ENCODE measurements at regions not wholly inside any gene's neighbourhood (a gene's known extent, or its start where the extent isn't known, plus 50 kb on each side); places are given as distances from the start of the nearest gene placed in this dataset.

- H4K5ac ChIP-seq (ENCODE audit: insufficient read length, low read depth, low read length) = no peak overlapping the region
- no peaks in the 10 kb centered on the region for H3K4me1 ChIP-seq (replicated peaks in 1 of 4; ENCODE audit: control insufficient read depth in 3 of 4, insufficient read depth in 4 of 4, low read length in 3 of 4)
- no peak overlapping the region for H3K14ac ChIP-seq (ENCODE audit: insufficient read length)
- no peak overlapping the region for H3K23ac ChIP-seq (ENCODE audit: insufficient read length)
- no peak overlapping the region for H3K9ac ChIP-seq (replicated peaks in 1 of 4; ENCODE audit: extremely low read depth in 1 of 4, low read depth in 3 of 4, low read length in 3 of 4)
- H3K27ac ChIP-seq (ENCODE audit: low read depth, low read length) = no peak overlapping the region
- no peak overlapping the region for H2AK5ac ChIP-seq (ENCODE audit: low read depth, low read length)
- no peak overlapping the region for H2BK15ac ChIP-seq (ENCODE audit: low read length)
- no peak overlapping the region for H2BK12ac ChIP-seq (ENCODE audit: low read depth, low read length)
- no peak overlapping the region for H3K4me3 ChIP-seq (ENCODE audit: extremely low read depth in 1 of 4, insufficient read depth in 2 of 4, low read depth in 3 of 4, low read length in 4 of 4)
- H2BK20ac ChIP-seq (ENCODE audit: low read length) = no peak overlapping the region
- no peak overlapping the region for H4K8ac ChIP-seq (ENCODE audit: extremely low read depth, insufficient read depth, low read length)
- H3K23me2 ChIP-seq (ENCODE audit: low read depth, low read length) = no peaks in the 10 kb centered on the region
- no peaks in the 10 kb centered on the region for H3K79me1 ChIP-seq (ENCODE audit: low read depth, low read length)
- H2BK5ac ChIP-seq (ENCODE audit: low read depth, low read length) = no peak overlapping the region
- H4K91ac ChIP-seq (replicated peaks; ENCODE audit: insufficient read length, low read length) = no peak overlapping the region
- no peak overlapping the region for H3K4me2 ChIP-seq (ENCODE audit: insufficient read depth in 1 of 2, low read depth in 2 of 2, low read length in 2 of 2)
- H4K20me1 ChIP-seq (replicated peaks in 1 of 2; ENCODE audit: control insufficient read depth in 1 of 2, insufficient read depth in 2 of 2, low read length in 2 of 2) = no peaks in the 10 kb centered on the region
- CTCF ChIA-PET (ENCODE audit: partially characterized antibody) = interaction anchor here (0.9 to 9.9 kb wide), 17 partner anchors 9 to 131 kb away, joined by 3 to 141 read pairs (median 5); no protein-coding TSS in a partner anchor
- H3K18ac ChIP-seq (ENCODE audit: extremely low read depth, low read length) = no peak overlapping the region
- WGBS, 2 experiments (ENCODE audit: extremely low coverage in 1 of 2, insufficient coverage in 1 of 2, insufficient read length in 1 of 2, insufficient replicate concordance in 2 of 2, low coverage in 1 of 2, low lambda C conversion rate in 2 of 2, missing lambda C conversion rate in 1 of 2) = 61% methylated on average over 2 of the region's 2 CpGs; no CpG with 5 or more reads in 1 of the 2 experiments
- no peaks in the 10 kb centered on the region for H3K27me3 ChIP-seq (replicated peaks in 1 of 4; ENCODE audit: control insufficient read depth in 3 of 4, extremely low read depth in 1 of 4, insufficient read depth in 3 of 4, low read length in 3 of 4)
- POLR2A ChIA-PET (ENCODE audit: partially characterized antibody) = interaction anchor here (0.5 kb wide), 1 partner anchor 239 kb away, joined by 5 read pairs; no protein-coding TSS in a partner anchor
- no peak overlapping the region for H2BK120ac ChIP-seq (replicated peaks; ENCODE audit: low read depth, low read length)
- no peaks in the 10 kb centered on the region for H3K79me2 ChIP-seq (ENCODE audit: control insufficient read depth in 1 of 2, insufficient read depth in 2 of 2, low read length in 2 of 2)
- no peak overlapping the region for H3K4ac ChIP-seq (replicated peaks; ENCODE audit: insufficient read length, low read depth, low read length)
- H3K56ac ChIP-seq (replicated peaks; ENCODE audit: insufficient read length, low read depth, low read length) = no peak overlapping the region
- no peaks in the 10 kb centered on the region for H3K36me3 ChIP-seq (ENCODE audit: control insufficient read depth in 2 of 4, insufficient read depth in 4 of 4, low read length in 3 of 4)
- FAIRE-seq (no peak), DNase-seq (ENCODE audit: low read depth in 1 of 2, low spot score in 2 of 2) (no peak)
- H3K9me3 ChIP-seq (ENCODE audit: insufficient read depth in 2 of 2, low read depth in 1 of 2, low read length in 1 of 2) = no peaks in the 10 kb centered on the region
- no peak overlapping the region for H2AFZ ChIP-seq (ENCODE audit: low read length)
- TF ChIP-seq CBX5 (IDR thresholded peaks at IDR 0.05; ENCODE audit: low read depth, low read length) = no peak
- TF ChIP-seq EP300 (IDR thresholded peaks at IDR 0.05; ENCODE audit: borderline replicate concordance in 1 of 2, low read depth in 2 of 2, low read length in 2 of 2) = no peak
- no peak for TF ChIP-seq TEAD4 (IDR thresholded peaks at IDR 0.05; ENCODE audit: low read depth, low read length)
- TF ChIP-seq BCL11A (IDR thresholded peaks at IDR 0.05; ENCODE audit: low read depth in 2 of 2, low read length in 2 of 2) = no peak
- TF ChIP-seq GABPA (IDR thresholded peaks at IDR 0.05; ENCODE audit: borderline replicate concordance, insufficient read depth, low read length) = no peak
- no peak for TF ChIP-seq CTBP2 (IDR thresholded peaks at IDR 0.05; ENCODE audit: borderline replicate concordance, insufficient read depth, insufficient read length, low read length)
- no peak for TF ChIP-seq MAFK (IDR thresholded peaks at IDR 0.05; ENCODE audit: low read depth, low read length)
- TF ChIP-seq JUN (IDR thresholded peaks at IDR 0.05; ENCODE audit: low read depth, low read length) = no peak
- TF ChIP-seq CBX8 (IDR thresholded peaks at IDR 0.05; ENCODE audit: borderline replicate concordance, low read depth, low read length) = no peak
- TF ChIP-seq E2F6 (IDR thresholded peaks at IDR 0.05) = no peak
- TF ChIP-seq ZNF274 (IDR thresholded peaks at IDR 0.05; ENCODE audit: borderline replicate concordance, extremely low read depth, low read length) = no peak
- TF ChIP-seq TAF7 (optimal IDR thresholded peaks at IDR 0.05; ENCODE audit: borderline replicate concordance, low read depth, low read length) = no peak
- TF ChIP-seq NANOG (IDR thresholded peaks at IDR 0.05; ENCODE audit: insufficient read depth, low read depth, low read length, poor library complexity, severe bottlenecking) = no peak
Measured at GRCh38 chr14:21991130-21991529, 317.5 kb upstream of the OR4E1 start.
